Kidney epithelial cell (primary cell): ENCODE measurements at regions not wholly inside any gene's neighbourhood (a gene's known extent, or its start where the extent isn't known, plus 50 kb on each side); places are given as distances from the start of the nearest gene placed in this dataset.

ENCODE experiments used
- DNase-seq: peaks from one replicate; pipeline ENCODE4 v3.0.0-alpha.2; 2010; ENCODE audit warnings: low read depth
- H3K27me3 ChIP-seq: 2 replicates; pipeline ENCODE4 v1.6.0; 2011; ENCODE audit warnings: low read length; ENCODE audit not compliant: control insufficient read depth, insufficient read depth
- H3K36me3 ChIP-seq: 2 replicates; pipeline ENCODE4 v1.5.1; 2011; ENCODE audit warnings: low read length; ENCODE audit not compliant: control insufficient read depth, insufficient read depth
- H3K4me3 ChIP-seq: 2 replicates; pipeline ENCODE4 v1.5.1; 2011; ENCODE audit warnings: low read depth, mild to moderate bottlenecking, control low read depth, low read length
- CTCF ChIP-seq: IDR thresholded peaks from 2 replicates; pipeline ENCODE4 v1.5.1; 2011; ENCODE audit warnings: mild to moderate bottlenecking, moderate library complexity, low read length, control low read depth, inconsistent platforms; ENCODE audit not compliant: insufficient read depth, poor library complexity, severe bottlenecking

- TF ChIP-seq CTCF = no peak
- H3K36me3 ChIP-seq = no peaks in the 10 kb centered on the region
- DNase-seq = no peak
- no peak overlapping the region for H3K4me3 ChIP-seq
- H3K27me3 ChIP-seq = no peaks in the 10 kb centered on the region
Measured at GRCh38 chr2:7969756-7970515, 711.9 kb upstream of the ID2 start.

GRCh38 chr2:7971248-7971647, 710.6 kb upstream of the ID2 start:
- DNase-seq = no peak
- Histone ChIP-seq H3K4me3 (no peak overlapping the region), H3K36me3 (no peaks in the 10 kb centered on the region), H3K27me3 (no peaks in the 10 kb centered on the region)
- TF ChIP-seq CTCF = no peak

GRCh38 chr2:7971841-7972240, 710.0 kb upstream of the ID2 start:
- no peak for DNase-seq
- Histone ChIP-seq H3K36me3 (no peaks in the 10 kb centered on the region), H3K27me3 (no peaks in the 10 kb centered on the region), H3K4me3 (no peak overlapping the region)
- TF ChIP-seq CTCF = no peak

DNA sequence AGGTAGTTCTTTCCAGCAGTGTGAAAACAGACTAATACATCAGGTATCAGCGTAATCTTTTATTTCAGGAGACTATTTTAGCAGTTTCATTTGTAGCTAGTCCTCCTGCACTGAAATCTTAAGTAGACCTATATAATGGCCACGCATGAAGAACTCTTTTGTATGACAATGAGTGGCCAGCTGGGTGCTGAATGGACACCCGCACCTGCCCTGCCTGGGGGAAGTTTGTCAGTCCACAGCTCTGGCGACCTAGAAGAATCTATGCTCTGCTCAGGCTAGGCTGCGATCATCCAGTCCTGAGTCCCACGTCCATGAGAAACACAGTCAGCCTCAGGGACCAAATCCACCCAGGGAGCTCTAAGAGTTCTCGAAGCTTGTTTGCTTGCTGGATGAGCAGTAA, 709.2 kb upstream of the ID2 start:
- Histone ChIP-seq H3K4me3 (no peak overlapping the region), H3K27me3 (no peaks in the 10 kb centered on the region), H3K36me3 (no peaks in the 10 kb centered on the region)
- no peak for TF ChIP-seq CTCF
- DNase-seq = no peak

- no peak for DNase-seq
- Histone ChIP-seq H3K27me3 (no peaks in the 10 kb centered on the region), H3K4me3 (no peak overlapping the region), H3K36me3 (no peaks in the 10 kb centered on the region)
- no peak for TF ChIP-seq CTCF
Measured at GRCh38 chr2:7973801-7974480, 707.9 kb upstream of the ID2 start.

GRCh38 chr2:7974936-7975335, 706.9 kb upstream of the ID2 start:
- H3K27me3 ChIP-seq = no peaks in the 10 kb centered on the region
- H3K36me3 ChIP-seq = no peaks in the 10 kb centered on the region
- DNase-seq = no peak
- no peak for TF ChIP-seq CTCF
- H3K4me3 ChIP-seq = no peak overlapping the region
